H1 (cell line): ENCODE measurements at regions not wholly inside any gene's neighbourhood (a gene's known extent, or its start where the extent isn't known, plus 50 kb on each side); places are given as distances from the start of the nearest gene placed in this dataset.

Experiments used
- ATF2 ChIP-seq: IDR thresholded peaks from 2 replicates; pipeline ENCODE4 v1.6.1; 2012; ENCODE audit warnings: low read length, inconsistent platforms
- CEBPB ChIP-seq: IDR thresholded peaks from 2 replicates; pipeline ENCODE4 v1.6.1; 2012; ENCODE audit warnings: low read depth, low read length
- CHD2 ChIP-seq: IDR thresholded peaks from 2 replicates; pipeline ENCODE4 v1.6.1; 2012; ENCODE audit warnings: low read length, improper control_type of control experiment
- CTBP2 ChIP-seq: IDR thresholded peaks from 2 replicates; pipeline ENCODE4 v1.7.0; 2011; ENCODE audit warnings: borderline replicate concordance, mild to moderate bottlenecking, moderate library complexity, mixed read lengths, low read length; ENCODE audit not compliant: insufficient read depth, insufficient read length
- CTCF ChIP-seq, 3 experiments: IDR thresholded peaks; 1 replicate in 2 of 3; 2 replicates in 1 of 3; pipeline versions ENCODE4 v1.5.1 to v1.6.1; 2011; ENCODE audit warnings: low read length in 3 of 3, mild to moderate bottlenecking in 3 of 3, inconsistent platforms in 2 of 3, low read depth in 1 of 3, moderate library complexity in 1 of 3; ENCODE audit not compliant: insufficient read depth in 1 of 3; ENCODE audit errors: control extremely low read depth in 1 of 3
- POLR2A ChIP-seq, 2 experiments: IDR thresholded peaks; 1 replicate in 1 of 2; 2 replicates in 1 of 2; pipeline ENCODE4 v1.6.1; 2011; ENCODE audit warnings: low read depth in 2 of 2, low read length in 2 of 2, mild to moderate bottlenecking in 2 of 2; ENCODE audit errors: control extremely low read depth in 1 of 2
- POLR2AphosphoS5 ChIP-seq: IDR thresholded peaks from 2 replicates; pipeline ENCODE4 v1.6.1; 2011; ENCODE audit warnings: low read depth, low read length
- SIN3A ChIP-seq, 2 experiments: IDR thresholded peaks in 1 of 2; conservative IDR thresholded peaks in 1 of 2; 2 replicates each; pipeline ENCODE4 v1.6.1; 2011 to 2012; ENCODE audit warnings: low read length in 2 of 2, improper control_type of control experiment in 1 of 2, low read depth in 1 of 2, mild to moderate bottlenecking in 1 of 2
- SRF ChIP-seq: IDR thresholded peaks from 2 replicates; pipeline ENCODE4 v1.6.1; 2011; ENCODE audit warnings: mild to moderate bottlenecking, low read depth, low read length, moderate library complexity
- TAF1 ChIP-seq: IDR thresholded peaks from 2 replicates; pipeline ENCODE4 v1.6.1; 2011; ENCODE audit warnings: mild to moderate bottlenecking, low read depth, low read length
- TEAD4 ChIP-seq: IDR thresholded peaks from 2 replicates; pipeline ENCODE4 v1.6.1; 2012; ENCODE audit warnings: low read depth, low read length, inconsistent platforms, mixed read lengths
- USF2 ChIP-seq: IDR thresholded peaks from 2 replicates; pipeline ENCODE4 v1.6.1; 2011; ENCODE audit warnings: low read length, improper control_type of control experiment

GRCh38 chr2:221123396-221123795, 448.7 kb downstream of the EPHA4 start:
- TF ChIP-seq POLR2AphosphoS5 = no peak
- no peak for TF ChIP-seq CTCF (IDR thresholded peaks at IDR 0.05; ENCODE audit: control extremely low read depth in 1 of 3, insufficient read depth in 1 of 3, low read depth in 1 of 3, low read length in 3 of 3)
- no peak for TF ChIP-seq CHD2
- TF ChIP-seq CTBP2 = no peak
- no peak for TF ChIP-seq SIN3A (conservative IDR thresholded peaks at IDR 0.05 in 1 of 2, IDR thresholded peaks at IDR 0.05 in 1 of 2; ENCODE audit: low read depth in 1 of 2, low read length in 2 of 2)
- no peak for TF ChIP-seq SRF
- TF ChIP-seq CEBPB = no peak
- no peak for TF ChIP-seq ATF2
- TF ChIP-seq POLR2A (IDR thresholded peaks at IDR 0.05; ENCODE audit: control extremely low read depth in 1 of 2, low read depth in 2 of 2, low read length in 2 of 2) = no peak
- TF ChIP-seq TAF1 = no peak
- TF ChIP-seq TEAD4 = no peak
- TF ChIP-seq USF2 = no peak
